Activated T-cell treated with anti-CD3 and anti-CD28 coated beads, Interleukin-2, amount 50 U/mL, for 24 hours (primary cell): ENCODE measurements at regions not wholly inside any gene's neighbourhood (a gene's known extent, or its start where the extent isn't known, plus 50 kb on each side); places are given as distances from the start of the nearest gene placed in this dataset.

ENCODE experiments used
- DNase-seq: peaks from one replicate; pipeline ENCODE4 v3.0.0-alpha.2; 2020
- H3K27ac Mint-ChIP-seq: 2 replicates; pipeline ENCODE4 v1.8.0; 2020; ENCODE audit warnings: mild to moderate bottlenecking, mixed read lengths
- H3K27me3 Mint-ChIP-seq: 2 replicates; pipeline ENCODE4 v1.8.0; 2020; ENCODE audit warnings: mixed read lengths
- H3K36me3 Mint-ChIP-seq: 2 replicates; pipeline ENCODE4 v1.8.0; 2020; ENCODE audit warnings: low read depth, mixed read lengths
- H3K4me1 Mint-ChIP-seq: 2 replicates; pipeline ENCODE4 v1.8.0; 2020; ENCODE audit warnings: low read depth, mixed read lengths
- H3K4me3 Mint-ChIP-seq: 2 replicates; pipeline ENCODE4 v1.8.0; 2020; ENCODE audit warnings: mild to moderate bottlenecking, moderate library complexity, mixed read lengths
- H3K9me3 Mint-ChIP-seq: 2 replicates; pipeline ENCODE4 v1.8.0; 2020; ENCODE audit warnings: mixed read lengths

DNA sequence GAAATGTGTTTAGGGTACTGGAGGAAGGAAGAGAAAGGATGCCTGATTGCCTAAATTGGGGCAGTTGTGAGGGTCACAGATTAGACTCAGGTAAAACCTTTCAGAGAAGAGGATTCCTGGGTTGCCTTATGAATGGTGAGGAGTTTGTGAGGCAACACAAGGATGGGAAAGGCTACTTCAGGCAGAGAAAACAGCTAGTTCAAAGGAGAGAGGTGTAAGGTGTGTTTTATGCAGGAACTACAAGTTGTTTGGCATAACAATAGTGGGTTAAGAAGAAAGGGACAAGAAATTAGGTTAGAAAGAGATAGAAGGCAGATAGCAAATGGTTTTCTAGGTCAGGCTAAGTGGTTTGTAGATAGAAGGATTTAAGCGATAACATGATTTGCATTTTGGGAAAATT is 75.1 kb upstream of the PGRMC2 start:
- H3K4me3 Mint-ChIP-seq = no peak overlapping the region
- H3K36me3 Mint-ChIP-seq = no peaks in the 10 kb centered on the region
- H3K27ac Mint-ChIP-seq = no peak overlapping the region
- no peak for DNase-seq
- H3K9me3 Mint-ChIP-seq = no peaks in the 10 kb centered on the region
- peaks cover 6% of the 10 kb centered on the region for H3K4me1 Mint-ChIP-seq
- H3K27me3 Mint-ChIP-seq = no peaks in the 10 kb centered on the region

DNA sequence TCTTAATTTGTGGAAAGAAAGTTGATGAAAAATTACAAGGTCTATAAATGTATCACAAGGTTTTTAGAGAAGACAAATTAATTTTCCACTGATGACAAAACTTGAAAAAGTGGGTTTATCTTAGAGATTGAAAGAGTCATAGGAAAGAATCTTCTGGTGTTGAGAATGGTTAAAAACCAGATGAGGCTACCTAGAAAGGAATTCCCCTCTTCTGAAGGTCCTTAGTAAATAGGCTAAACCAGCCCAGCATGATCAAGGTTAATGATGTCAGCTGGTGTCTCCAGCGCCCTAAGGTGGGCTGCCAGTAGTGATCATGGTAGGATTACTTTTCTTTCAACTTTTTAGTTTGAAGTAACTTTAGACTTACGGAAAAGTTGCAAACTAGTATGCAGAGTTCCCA is 71.8 kb upstream of the PGRMC2 start:
- no peaks in the 10 kb centered on the region for H3K9me3 Mint-ChIP-seq
- no peak overlapping the region for H3K4me3 Mint-ChIP-seq
- peaks cover 6% of the 10 kb centered on the region for H3K4me1 Mint-ChIP-seq
- H3K27me3 Mint-ChIP-seq = no peaks in the 10 kb centered on the region
- peaks cover 2% of the 10 kb centered on the region for H3K36me3 Mint-ChIP-seq
- H3K27ac Mint-ChIP-seq = peak overlapping the region; percentile 5
- DNase-seq = no peak

DNA sequence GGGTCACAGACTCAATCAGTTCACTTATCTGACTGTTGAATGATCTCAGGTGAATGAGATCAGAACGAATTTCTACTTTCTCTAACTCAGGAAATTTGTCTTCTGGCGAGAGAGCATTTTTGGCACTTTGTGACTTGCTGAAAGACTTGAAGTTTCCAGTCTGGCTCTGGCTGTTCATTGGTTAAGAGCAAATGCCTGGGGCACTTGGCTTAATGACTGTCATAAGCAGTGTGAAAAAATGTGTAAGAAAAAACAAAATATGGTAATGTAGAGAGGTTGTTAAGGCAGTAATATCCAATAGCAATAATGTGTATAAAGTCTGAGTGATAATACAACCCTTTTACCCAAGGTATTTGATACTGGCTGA is 71.3 kb upstream of the PGRMC2 start:
- H3K36me3 Mint-ChIP-seq = peaks cover 2% of the 10 kb centered on the region
- peak overlapping the region; percentile 5 for H3K27ac Mint-ChIP-seq
- no peak overlapping the region for H3K4me3 Mint-ChIP-seq
- H3K4me1 Mint-ChIP-seq = peaks cover 6% of the 10 kb centered on the region
- DNase-seq = no peak
- H3K9me3 Mint-ChIP-seq = no peaks in the 10 kb centered on the region
- H3K27me3 Mint-ChIP-seq = no peaks in the 10 kb centered on the region

DNA sequence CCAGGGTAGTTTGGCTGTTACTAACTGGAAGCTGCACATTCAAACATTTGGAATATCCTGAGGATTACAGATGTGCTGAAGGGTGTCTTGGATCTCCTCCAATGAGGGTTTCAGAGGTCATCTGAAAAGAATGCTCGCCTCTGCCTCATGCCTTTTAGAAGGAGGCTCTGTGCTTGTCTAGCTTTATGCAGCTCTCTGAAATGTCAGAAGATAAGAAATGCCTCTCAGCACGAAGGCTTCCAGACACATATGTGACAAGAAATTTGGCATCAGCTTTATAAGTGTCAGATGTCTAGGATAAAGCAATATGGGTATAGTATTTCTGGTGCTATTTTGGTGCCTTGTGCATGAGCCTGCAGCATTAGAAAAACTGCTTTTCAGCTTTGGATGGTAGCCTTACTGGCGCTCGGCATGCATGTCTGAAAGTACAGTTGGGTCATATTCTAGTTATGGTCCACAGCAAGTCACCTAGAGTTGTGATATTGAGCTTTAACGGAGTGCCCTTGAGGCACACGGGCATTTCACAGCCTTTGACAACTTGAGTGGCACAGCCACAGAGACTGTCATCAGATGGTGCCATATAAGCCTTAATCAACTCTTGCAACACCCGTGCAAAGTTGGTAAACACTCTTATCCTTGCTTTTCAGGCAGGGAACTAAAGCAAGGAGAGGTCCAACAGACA is 70.8 kb upstream of the PGRMC2 start:
- Mint-ChIP-seq H3K36me3 (peaks cover 2% of the 10 kb centered on the region), H3K4me3 (no peak overlapping the region), H3K9me3 (no peaks in the 10 kb centered on the region), H3K27me3 (no peaks in the 10 kb centered on the region), H3K27ac (no peak overlapping the region), H3K4me1 (peaks cover 6% of the 10 kb centered on the region)
- DNase-seq = no peak

DNA sequence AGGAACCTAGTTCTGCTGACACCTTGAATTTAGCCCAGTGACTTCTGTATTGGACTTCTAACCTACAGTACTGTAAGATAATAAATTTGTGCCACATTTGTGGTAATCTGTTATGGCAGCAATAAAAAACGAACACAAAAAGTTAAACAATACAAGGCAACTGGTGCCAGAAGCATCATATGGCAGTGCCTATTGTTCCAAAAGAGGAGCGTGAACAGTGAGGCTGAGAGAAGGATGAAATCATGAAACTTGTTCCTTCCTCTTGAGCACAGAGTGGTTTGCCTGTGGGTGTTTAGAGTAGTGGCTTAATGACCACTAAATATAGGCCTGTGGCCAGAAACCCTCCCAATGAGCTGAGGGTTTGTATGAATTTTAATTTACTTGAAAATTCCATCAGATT is 69.7 kb upstream of the PGRMC2 start:
- Mint-ChIP-seq H3K27me3 (no peaks in the 10 kb centered on the region), H3K4me3 (no peak overlapping the region), H3K27ac (no peak overlapping the region), H3K9me3 (no peaks in the 10 kb centered on the region), H3K36me3 (peaks cover 2% of the 10 kb centered on the region), H3K4me1 (peaks cover 6% of the 10 kb centered on the region)
- DNase-seq = no peak

DNA sequence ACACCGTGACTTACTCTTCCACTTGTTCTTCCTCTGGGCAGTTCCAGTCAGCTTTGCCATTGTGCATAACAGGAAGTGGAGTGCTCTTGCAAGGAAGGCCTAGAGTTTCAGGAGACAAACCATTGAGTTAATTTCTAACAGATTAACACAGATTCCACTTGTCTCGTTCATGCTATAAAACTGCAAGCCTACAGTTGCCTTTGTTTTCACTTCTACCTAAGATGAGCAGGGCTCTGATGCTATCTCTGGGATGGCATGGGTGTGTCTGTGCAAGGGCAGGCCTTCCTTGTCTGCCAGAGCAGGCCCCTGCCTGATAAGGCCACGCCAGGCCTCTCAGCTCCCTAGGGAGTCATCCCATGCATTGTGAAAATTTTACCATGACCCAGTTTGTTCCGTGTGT is 67.7 kb upstream of the PGRMC2 start:
- H3K4me3 Mint-ChIP-seq = no peak overlapping the region
- no peaks in the 10 kb centered on the region for H3K27me3 Mint-ChIP-seq
- H3K4me1 Mint-ChIP-seq = peaks cover 6% of the 10 kb centered on the region
- peaks cover 2% of the 10 kb centered on the region for H3K36me3 Mint-ChIP-seq
- H3K27ac Mint-ChIP-seq = no peak overlapping the region
- H3K9me3 Mint-ChIP-seq = no peaks in the 10 kb centered on the region
- DNase-seq = no peak

DNA sequence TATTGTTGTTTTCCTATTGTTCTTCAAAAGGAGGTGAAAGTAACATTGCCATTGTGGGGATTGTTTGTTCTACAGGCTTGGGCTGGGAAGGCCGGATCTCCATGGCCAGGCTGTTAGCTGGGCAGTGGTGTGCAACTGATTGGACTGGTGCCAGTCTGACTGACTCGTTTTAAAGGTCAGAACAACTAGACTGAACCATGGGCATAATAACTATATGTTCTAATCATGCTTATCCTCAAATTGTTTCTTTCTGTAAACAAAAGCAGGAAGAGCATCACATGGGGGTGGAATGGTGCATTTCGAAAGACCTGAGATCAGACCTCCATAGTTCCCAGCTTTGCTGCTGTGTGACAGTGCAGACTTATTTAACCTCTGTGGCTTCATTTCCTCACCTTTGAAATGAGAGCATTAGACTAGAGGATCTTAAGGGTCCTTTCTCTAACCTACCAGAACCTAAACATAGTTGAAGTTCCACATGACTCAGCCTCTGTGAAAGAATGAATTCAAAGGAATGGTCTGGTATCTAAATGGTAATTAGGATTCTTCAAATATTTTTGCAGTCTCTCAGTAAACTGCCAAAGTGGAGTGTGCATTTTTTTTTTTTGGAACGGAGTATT is 66.7 kb upstream of the PGRMC2 start:
- H3K27me3 Mint-ChIP-seq = no peaks in the 10 kb centered on the region
- H3K36me3 Mint-ChIP-seq = peaks cover 2% of the 10 kb centered on the region
- H3K4me1 Mint-ChIP-seq = peaks cover 4% of the 10 kb centered on the region
- H3K4me3 Mint-ChIP-seq = no peak overlapping the region
- no peaks in the 10 kb centered on the region for H3K9me3 Mint-ChIP-seq
- H3K27ac Mint-ChIP-seq = no peak overlapping the region
- no peak for DNase-seq

DNA sequence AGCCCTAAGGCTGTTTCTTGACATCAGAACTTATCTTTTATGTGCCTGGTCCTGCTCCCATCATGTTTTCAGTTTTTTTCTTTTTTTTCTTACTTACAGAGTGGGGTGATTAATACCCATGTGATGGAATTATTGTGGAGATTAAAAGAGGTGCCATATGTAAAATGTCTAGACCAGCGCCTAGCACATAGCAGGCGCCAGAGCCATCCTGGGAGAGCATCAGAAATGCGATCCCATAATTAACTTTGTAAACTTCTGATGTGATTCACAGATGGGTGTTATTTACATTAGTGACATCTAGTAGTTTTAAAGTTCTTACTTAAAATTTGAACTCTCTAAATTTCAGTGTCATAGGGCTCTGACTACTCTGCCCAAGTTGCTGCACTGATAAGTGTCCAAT is 66.2 kb upstream of the PGRMC2 start:
- H3K36me3 Mint-ChIP-seq = peaks cover 2% of the 10 kb centered on the region
- DNase-seq = no peak

DNA sequence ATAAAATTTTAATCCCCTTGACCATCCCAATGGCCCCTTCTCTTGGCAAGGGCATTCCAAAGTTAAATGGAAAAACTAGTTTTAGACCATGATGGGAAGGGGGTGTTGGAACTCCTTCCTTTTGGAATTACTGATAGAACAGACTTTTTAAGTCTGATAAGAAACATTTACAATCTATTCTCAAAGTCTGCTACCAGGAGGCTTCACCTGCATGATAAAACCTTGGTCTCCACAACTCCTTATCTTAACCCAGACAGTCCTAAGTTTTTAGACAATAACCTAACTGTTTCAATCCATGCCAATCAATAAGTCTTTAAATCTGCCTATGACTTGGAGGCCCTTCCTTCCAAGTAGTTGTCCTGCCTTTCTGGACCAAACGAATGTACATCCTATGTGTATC is 63.9 kb upstream of the PGRMC2 start:
- Mint-ChIP-seq H3K27me3 (no peaks in the 10 kb centered on the region), H3K4me3 (no peak overlapping the region), H3K9me3 (no peaks in the 10 kb centered on the region), H3K27ac (no peak overlapping the region), H3K36me3 (peaks cover 3% of the 10 kb centered on the region), H3K4me1 (no peaks in the 10 kb centered on the region)
- DNase-seq = no peak

More for the DNA sequence above, 66.2 kb upstream of the PGRMC2 start:
- Mint-ChIP-seq H3K27me3 (no peaks in the 10 kb centered on the region), H3K4me3 (no peak overlapping the region), H3K9me3 (no peaks in the 10 kb centered on the region), H3K4me1 (no peaks in the 10 kb centered on the region), H3K27ac (no peak overlapping the region)

DNA sequence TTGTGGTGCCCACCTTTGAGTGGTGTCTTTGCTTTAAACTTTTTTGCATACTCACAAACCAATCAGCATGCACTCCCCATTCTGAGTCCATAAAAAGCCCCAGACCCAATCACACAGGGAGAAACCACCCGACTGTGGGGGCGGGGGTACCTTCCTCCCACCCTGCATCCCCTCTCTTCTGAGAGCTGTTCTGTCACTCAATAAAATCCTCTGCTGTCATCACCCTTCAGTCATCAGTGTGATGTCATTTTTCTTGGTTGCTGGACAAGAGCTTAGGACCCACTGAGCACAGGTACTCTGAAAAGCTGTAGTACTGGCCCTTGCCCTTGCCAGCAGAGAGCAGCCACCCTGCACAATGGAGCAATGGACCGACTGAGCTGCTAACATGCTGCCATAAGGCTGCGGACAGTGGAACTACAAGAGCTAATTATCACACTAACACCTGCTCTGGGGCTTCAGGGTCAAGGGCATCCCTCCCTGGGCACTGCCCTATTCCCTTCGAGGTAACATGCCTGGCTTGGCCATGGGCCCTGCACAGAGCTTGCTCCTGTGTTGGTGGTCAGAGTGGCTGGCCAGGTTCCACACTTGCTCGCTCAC is 62.9 kb upstream of the PGRMC2 start:
- Mint-ChIP-seq H3K9me3 (no peaks in the 10 kb centered on the region), H3K27me3 (no peaks in the 10 kb centered on the region), H3K4me1 (no peaks in the 10 kb centered on the region), H3K4me3 (no peak overlapping the region), H3K27ac (no peak overlapping the region), H3K36me3 (peaks cover 5% of the 10 kb centered on the region)
- no peak for DNase-seq

DNA sequence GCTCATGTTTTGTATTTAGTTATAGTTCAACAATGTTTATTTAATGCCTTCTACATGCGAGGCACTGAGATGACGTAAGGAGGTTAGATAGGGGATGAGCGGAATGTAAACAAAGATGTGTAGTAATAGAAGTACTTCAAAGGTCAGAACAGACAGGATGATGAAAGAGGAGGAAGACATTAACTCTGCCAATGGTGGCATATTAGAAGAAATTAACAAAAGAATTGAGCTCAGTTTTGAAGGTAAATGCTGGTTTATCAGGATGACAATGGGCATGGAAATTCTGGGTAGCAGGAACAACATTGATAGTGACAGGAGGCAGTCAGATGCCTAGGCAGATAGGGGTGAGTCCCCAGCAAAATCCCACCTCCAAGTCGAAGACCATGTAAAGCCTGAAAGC is 62.3 kb upstream of the PGRMC2 start:
- no peak for DNase-seq
- H3K36me3 Mint-ChIP-seq = peaks cover 5% of the 10 kb centered on the region
- no peaks in the 10 kb centered on the region for H3K9me3 Mint-ChIP-seq
- H3K27me3 Mint-ChIP-seq = no peaks in the 10 kb centered on the region
- no peaks in the 10 kb centered on the region for H3K4me1 Mint-ChIP-seq
- no peak overlapping the region for H3K4me3 Mint-ChIP-seq
- no peak overlapping the region for H3K27ac Mint-ChIP-seq

DNA sequence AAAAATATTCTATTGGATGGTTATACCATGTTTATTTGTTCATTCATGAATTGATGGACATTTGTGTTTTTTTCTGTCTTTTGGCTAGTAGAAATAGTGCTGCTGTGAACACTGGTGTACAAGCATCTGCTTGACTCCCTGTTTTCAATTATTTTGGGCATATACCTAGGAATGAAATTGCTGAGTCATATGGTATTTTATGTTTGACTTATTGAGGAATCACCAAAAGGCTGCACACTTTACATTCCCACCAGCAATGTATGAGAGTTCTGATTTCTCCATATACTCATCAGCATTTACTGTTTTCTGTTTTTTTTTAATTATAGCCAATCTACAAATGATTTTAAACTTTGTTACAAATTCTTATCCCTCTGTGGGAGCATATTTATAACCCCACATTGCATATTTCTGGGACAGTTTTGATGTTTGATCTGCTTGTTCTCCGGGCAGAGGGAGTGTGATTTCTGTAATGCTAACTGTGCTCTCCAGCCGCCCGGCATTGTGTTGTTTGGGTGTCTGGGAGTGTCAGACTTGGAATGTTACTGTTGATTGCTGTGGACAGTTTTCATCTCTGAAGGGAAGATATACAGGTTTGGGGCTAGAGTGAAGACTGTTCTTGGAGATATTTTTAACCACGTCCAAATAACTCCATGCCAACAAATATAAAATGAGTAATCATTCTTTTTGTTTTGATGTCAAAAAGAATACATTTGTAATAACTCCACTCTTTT is 60.5 kb upstream of the PGRMC2 start:
- H3K27ac Mint-ChIP-seq = no peak overlapping the region
- H3K4me1 Mint-ChIP-seq = no peaks in the 10 kb centered on the region
- peaks cover 5% of the 10 kb centered on the region for H3K36me3 Mint-ChIP-seq
- H3K9me3 Mint-ChIP-seq = no peaks in the 10 kb centered on the region
- no peak overlapping the region for H3K4me3 Mint-ChIP-seq
- no peak for DNase-seq
- no peaks in the 10 kb centered on the region for H3K27me3 Mint-ChIP-seq

DNA sequence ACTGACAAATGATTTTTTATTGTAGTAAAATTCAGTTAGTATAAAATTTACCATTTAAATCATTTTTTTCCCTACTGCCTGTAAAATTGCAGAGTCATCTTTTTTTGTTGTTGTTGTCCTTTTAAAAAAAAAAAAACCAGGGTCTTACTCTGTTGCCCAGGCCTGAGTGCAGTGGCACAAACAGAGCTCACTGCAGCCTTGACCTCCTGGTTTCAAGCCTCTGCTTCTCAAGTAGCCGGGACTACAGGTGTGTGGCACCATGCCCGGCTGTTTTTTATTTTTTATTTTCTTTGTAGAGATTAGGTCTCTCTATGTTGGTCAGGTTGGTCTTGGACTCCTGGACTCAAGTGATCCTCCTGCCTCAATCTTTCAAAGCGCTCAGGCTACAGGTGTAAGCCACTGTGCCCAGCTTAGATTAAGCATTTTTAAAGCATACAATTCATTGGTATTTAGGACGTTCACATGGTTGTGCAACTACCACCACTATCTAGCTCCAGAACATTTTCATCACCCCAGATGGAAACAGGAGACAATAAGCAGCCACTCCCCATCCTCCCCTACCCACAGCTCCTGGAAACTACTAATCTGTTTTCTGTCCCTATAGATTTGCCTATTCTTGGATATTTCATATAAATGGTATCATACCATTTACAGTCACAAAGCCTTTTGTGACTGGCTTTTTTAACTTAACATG is 59.7 kb upstream of the PGRMC2 start:
- H3K9me3 Mint-ChIP-seq = no peaks in the 10 kb centered on the region
- no peaks in the 10 kb centered on the region for H3K4me1 Mint-ChIP-seq
- H3K27me3 Mint-ChIP-seq = no peaks in the 10 kb centered on the region
- DNase-seq = no peak
- H3K36me3 Mint-ChIP-seq = peaks cover 5% of the 10 kb centered on the region
- no peak overlapping the region for H3K27ac Mint-ChIP-seq
- no peak overlapping the region for H3K4me3 Mint-ChIP-seq

DNA sequence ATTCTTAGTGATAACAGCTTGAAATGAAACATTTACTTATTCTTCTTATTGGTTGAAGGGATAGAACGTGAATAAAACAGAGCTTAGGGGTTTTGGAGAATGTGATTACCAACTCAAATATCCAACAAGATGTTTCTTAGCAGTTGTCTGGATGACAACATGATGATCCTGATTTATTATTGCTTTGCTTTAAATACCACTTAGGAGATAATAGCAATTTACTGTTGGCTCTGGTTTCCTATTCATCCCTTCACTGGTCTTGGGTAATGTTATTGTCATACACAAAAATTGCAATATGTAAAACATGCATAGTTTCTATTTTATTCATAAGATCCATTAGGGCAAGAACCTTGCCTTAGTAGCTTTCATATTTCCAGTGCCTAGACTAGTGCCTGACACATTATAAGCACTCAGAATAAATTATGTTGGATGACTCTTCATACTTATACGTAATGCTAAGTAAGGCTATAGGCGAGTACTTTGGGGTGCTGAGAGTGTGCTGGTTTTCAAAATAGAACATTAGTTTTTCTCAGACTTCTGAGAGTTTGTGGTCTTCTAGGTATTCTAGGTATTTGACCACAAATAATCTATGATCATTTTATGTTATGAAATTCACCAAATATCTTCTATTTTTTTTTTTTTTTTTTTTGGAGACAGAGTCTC is 58.6 kb upstream of the PGRMC2 start:
- Mint-ChIP-seq H3K9me3 (no peaks in the 10 kb centered on the region), H3K27ac (no peak overlapping the region), H3K27me3 (no peaks in the 10 kb centered on the region), H3K4me3 (no peak overlapping the region), H3K4me1 (no peaks in the 10 kb centered on the region), H3K36me3 (peaks cover 5% of the 10 kb centered on the region)
- DNase-seq = no peak
